Astrocyte (in vitro differentiated cells and primary cell): ENCODE measurements at regions not wholly inside any gene's neighbourhood (a gene's known extent, or its start where the extent isn't known, plus 50 kb on each side); places are given as distances from the start of the nearest gene placed in this dataset.
"Not testable (repeated sequence)": the region's sequence is repeated elsewhere in the genome, so short reads cannot be mapped to it uniquely, and the experiment has no call there.

Experiments used
- DNase-seq: peaks from one replicate; pipeline ENCODE4 v3.0.0-alpha.2; 2010; ENCODE audit warnings: low read depth
- FAIRE-seq: peaks from 2 replicates; lab custom pipeline; 2011; peaks lifted over from hg19 to GRCh38; lab: Jason Lieb, UNC
- H2AFZ ChIP-seq: 2 replicates; pipeline ENCODE4 v1.6.0; 2012; ENCODE audit warnings: low read depth, low read length, inconsistent platforms
- H3K27ac ChIP-seq: 2 replicates; pipeline ENCODE4 v1.5.1; 2011; ENCODE audit warnings: low read depth, low read length, inconsistent platforms
- H3K27me3 ChIP-seq: 2 replicates; pipeline ENCODE4 v1.6.0; 2011; ENCODE audit warnings: low read length, inconsistent platforms; ENCODE audit not compliant: insufficient read depth
- H3K36me3 ChIP-seq: 2 replicates; pipeline ENCODE4 v1.5.1; 2011; ENCODE audit warnings: low read length, inconsistent platforms; ENCODE audit not compliant: insufficient read depth
- H3K4me1 ChIP-seq: 2 replicates; pipeline ENCODE4 v1.5.1; 2011; ENCODE audit warnings: low read length, inconsistent platforms; ENCODE audit not compliant: insufficient read depth
- H3K4me2 ChIP-seq: 2 replicates; pipeline ENCODE4 v1.6.0; 2012; ENCODE audit warnings: low read length, inconsistent platforms
- H3K4me3 ChIP-seq: 2 replicates; pipeline ENCODE4 v1.5.1; 2011; ENCODE audit warnings: low read depth, mild to moderate bottlenecking, low read length, inconsistent platforms; ENCODE audit not compliant: insufficient read depth
- H3K79me2 ChIP-seq: 2 replicates; pipeline ENCODE4 v1.6.0; 2012; ENCODE audit warnings: mild to moderate bottlenecking, low read length, inconsistent platforms; ENCODE audit not compliant: insufficient read depth
- H3K9ac ChIP-seq: 2 replicates; pipeline ENCODE4 v1.6.0; 2012; ENCODE audit warnings: mild to moderate bottlenecking, low read length, inconsistent platforms
- H3K9me3 ChIP-seq: 2 replicates; pipeline ENCODE4 v1.5.1; 2012; ENCODE audit warnings: low read depth, mild to moderate bottlenecking, low read length, inconsistent platforms; ENCODE audit not compliant: insufficient read depth
- H4K20me1 ChIP-seq: 2 replicates; pipeline ENCODE4 v1.6.0; 2012; ENCODE audit warnings: low read length, inconsistent platforms; ENCODE audit not compliant: insufficient read depth
- H3K27ac Mint-ChIP-seq: one replicate; pipeline ENCODE4 v1.8.0; 2021; ENCODE audit warnings: mild to moderate bottlenecking, mixed read lengths; ENCODE audit not compliant: unreplicated experiment
- H3K27me3 Mint-ChIP-seq: one replicate; pipeline ENCODE4 v1.8.0; 2021; ENCODE audit warnings: low read depth, mixed read lengths; ENCODE audit not compliant: unreplicated experiment
- H3K36me3 Mint-ChIP-seq: one replicate; pipeline ENCODE4 v1.8.0; 2021; ENCODE audit warnings: low read depth, mixed read lengths; ENCODE audit not compliant: unreplicated experiment
- H3K4me1 Mint-ChIP-seq: one replicate; pipeline ENCODE4 v1.8.0; 2021; ENCODE audit warnings: low read depth, mixed read lengths; ENCODE audit not compliant: unreplicated experiment
- H3K4me3 Mint-ChIP-seq: one replicate; pipeline ENCODE4 v1.8.0; 2021; ENCODE audit warnings: mild to moderate bottlenecking, moderate library complexity, mixed read lengths; ENCODE audit not compliant: unreplicated experiment
- H3K9me3 Mint-ChIP-seq: one replicate; pipeline ENCODE4 v1.8.0; 2021; ENCODE audit warnings: mild to moderate bottlenecking, mixed read lengths; ENCODE audit not compliant: unreplicated experiment

- not testable (repeated sequence) for H4K20me1 ChIP-seq, H3K27me3 ChIP-seq, H3K9me3 ChIP-seq, H3K4me3 Mint-ChIP-seq, H3K9ac ChIP-seq, H3K27ac Mint-ChIP-seq, H3K4me2 ChIP-seq, H3K4me1 Mint-ChIP-seq, H3K4me3 ChIP-seq, H3K36me3 ChIP-seq, H3K27ac ChIP-seq, H3K4me1 ChIP-seq, H3K36me3 Mint-ChIP-seq, DNase-seq, H3K9me3 Mint-ChIP-seq, H3K27me3 Mint-ChIP-seq, FAIRE-seq, H3K79me2 ChIP-seq, H2AFZ ChIP-seq
Measured at GRCh38 chr18:14378376-14378775, 165.0 kb downstream of the POTEC start.

GRCh38 chr18:14361346-14361745, 182.1 kb downstream of the POTEC start:
- not testable (repeated sequence) for FAIRE-seq, H3K9me3 Mint-ChIP-seq

GRCh38 chr18:14357553-14358297, 185.7 kb downstream of the POTEC start:
- not testable (repeated sequence) for H3K9me3 Mint-ChIP-seq, H3K27me3 ChIP-seq, H3K9ac ChIP-seq, H3K4me3 ChIP-seq, H3K36me3 Mint-ChIP-seq, H3K27ac ChIP-seq, H3K4me1 ChIP-seq, DNase-seq, H3K4me2 ChIP-seq, H3K36me3 ChIP-seq, H3K79me2 ChIP-seq, H4K20me1 ChIP-seq, FAIRE-seq, H3K4me3 Mint-ChIP-seq, H3K27me3 Mint-ChIP-seq, H3K9me3 ChIP-seq, H2AFZ ChIP-seq, H3K4me1 Mint-ChIP-seq, H3K27ac Mint-ChIP-seq

More at GRCh38 chr18:14361346-14361745, 182.1 kb downstream of the POTEC start:
- H4K20me1 ChIP-seq, H3K79me2 ChIP-seq, H3K36me3 ChIP-seq, H3K9me3 ChIP-seq, H2AFZ ChIP-seq, H3K4me1 ChIP-seq, H3K4me3 Mint-ChIP-seq, H3K27me3 ChIP-seq, H3K4me1 Mint-ChIP-seq, H3K4me2 ChIP-seq, H3K9ac ChIP-seq, H3K27ac Mint-ChIP-seq, H3K36me3 Mint-ChIP-seq, H3K4me3 ChIP-seq, H3K27ac ChIP-seq, DNase-seq, H3K27me3 Mint-ChIP-seq: not testable (repeated sequence)

GRCh38 chr18:14342170-14342569, 201.2 kb downstream of the POTEC start:
- H3K4me3 ChIP-seq, H3K9ac ChIP-seq, H3K9me3 ChIP-seq, H3K79me2 ChIP-seq, H3K36me3 ChIP-seq, DNase-seq, H3K36me3 Mint-ChIP-seq, H3K27ac Mint-ChIP-seq, H3K9me3 Mint-ChIP-seq, H3K4me1 Mint-ChIP-seq, H3K4me2 ChIP-seq, H3K27me3 ChIP-seq, H3K27me3 Mint-ChIP-seq, H3K27ac ChIP-seq, H4K20me1 ChIP-seq, H3K4me3 Mint-ChIP-seq, FAIRE-seq, H3K4me1 ChIP-seq, H2AFZ ChIP-seq: not testable (repeated sequence)

DNA sequence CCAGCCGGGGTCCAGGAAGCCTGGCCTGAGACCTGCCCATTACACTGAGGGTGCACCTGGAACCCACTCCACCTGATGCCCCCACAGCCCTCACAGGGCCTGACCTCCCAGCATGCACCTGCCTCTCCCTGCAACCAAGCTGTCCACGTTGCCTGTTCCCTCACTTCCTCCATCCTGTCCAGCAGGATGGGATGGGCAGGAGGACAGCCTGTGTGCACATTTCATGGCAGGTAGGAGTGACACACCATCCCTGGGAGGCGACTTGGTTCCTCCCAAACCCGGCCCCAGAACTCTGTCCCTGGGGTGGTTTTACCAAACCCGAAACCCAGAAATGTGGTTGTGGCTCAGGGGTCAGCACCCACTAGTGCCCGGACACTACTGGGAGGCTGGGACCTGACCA, 203.8 kb upstream of the ZNF519 start:
- not testable (repeated sequence) for H3K36me3 Mint-ChIP-seq, H3K27ac ChIP-seq, H2AFZ ChIP-seq, H4K20me1 ChIP-seq, H3K4me1 ChIP-seq, DNase-seq, H3K27ac Mint-ChIP-seq, H3K9me3 ChIP-seq, H3K79me2 ChIP-seq, H3K9me3 Mint-ChIP-seq, H3K4me2 ChIP-seq, H3K4me3 Mint-ChIP-seq, H3K9ac ChIP-seq, H3K4me3 ChIP-seq, H3K27me3 ChIP-seq, H3K4me1 Mint-ChIP-seq, FAIRE-seq, H3K36me3 ChIP-seq, H3K27me3 Mint-ChIP-seq

DNA sequence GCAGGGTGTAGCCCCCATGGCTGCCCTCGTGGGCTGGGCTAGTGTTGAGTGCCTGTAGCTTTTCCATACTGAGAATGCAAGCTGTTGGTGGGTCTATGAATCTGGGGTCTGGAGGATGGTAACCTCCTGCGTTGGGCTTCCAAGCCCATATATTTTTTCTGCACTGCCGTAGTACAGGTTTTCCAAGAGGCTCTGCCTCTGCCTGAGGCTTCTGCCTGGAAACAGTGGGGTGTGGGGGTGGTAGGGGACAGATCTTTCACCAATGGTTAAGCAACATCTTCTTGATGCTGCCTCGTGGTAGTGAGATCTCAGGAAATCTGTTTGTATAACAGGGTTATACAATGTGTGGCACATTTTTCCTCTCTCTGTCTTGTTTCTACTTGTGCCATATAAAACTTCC, 189.0 kb upstream of the ZNF519 start:
- not testable (repeated sequence) for H3K27me3 ChIP-seq, H3K9ac ChIP-seq, H3K4me1 Mint-ChIP-seq, H3K36me3 ChIP-seq, H3K9me3 Mint-ChIP-seq, H3K4me3 ChIP-seq, DNase-seq, H3K9me3 ChIP-seq, H3K27ac ChIP-seq, H3K4me3 Mint-ChIP-seq, H3K27me3 Mint-ChIP-seq, H4K20me1 ChIP-seq, FAIRE-seq, H3K4me1 ChIP-seq, H3K4me2 ChIP-seq, H3K36me3 Mint-ChIP-seq, H3K27ac Mint-ChIP-seq, H2AFZ ChIP-seq, H3K79me2 ChIP-seq
